Ishikawa (cell line): ENCODE measurements at regions not wholly inside any gene's neighbourhood (a gene's known extent, or its start where the extent isn't known, plus 50 kb on each side); places are given as distances from the start of the nearest gene placed in this dataset.

Experiments used
- CEBPB ChIP-seq: IDR thresholded peaks from 2 replicates; pipeline ENCODE4 v1.6.1; 2012
- CREB1 ChIP-seq: IDR thresholded peaks from 2 replicates; pipeline ENCODE4 v1.6.1; 2012; ENCODE audit warnings: low read depth
- EGR1 ChIP-seq: IDR thresholded peaks from 2 replicates; pipeline ENCODE4 v1.6.1; 2012
- EP300 ChIP-seq: IDR thresholded peaks from 2 replicates; pipeline ENCODE4 v1.6.1; 2012; ENCODE audit warnings: borderline replicate concordance
- FOXM1 ChIP-seq: IDR thresholded peaks from 2 replicates; pipeline ENCODE4 v1.6.1; 2012; ENCODE audit warnings: low read depth, borderline replicate concordance
- NFIC ChIP-seq: IDR thresholded peaks from 2 replicates; pipeline ENCODE4 v1.6.1; 2012
- RAD21 ChIP-seq: IDR thresholded peaks from 2 replicates; pipeline ENCODE4 v1.6.1; 2012; ENCODE audit warnings: low read depth
- TAF1 ChIP-seq: IDR thresholded peaks from 2 replicates; pipeline ENCODE4 v1.6.1; 2012; ENCODE audit warnings: low read depth, mild to moderate bottlenecking
- TCF12 ChIP-seq: IDR thresholded peaks from 2 replicates; pipeline ENCODE4 v1.6.1; 2012; ENCODE audit warnings: low read depth
- TEAD4 ChIP-seq: IDR thresholded peaks from 2 replicates; pipeline ENCODE4 v1.6.1; 2012
- USF1 ChIP-seq: IDR thresholded peaks from 2 replicates; pipeline ENCODE4 v1.6.1; 2012
- YY1 ChIP-seq: IDR thresholded peaks from 2 replicates; pipeline ENCODE4 v1.6.1; 2012; ENCODE audit warnings: low read depth
- ZBTB7A ChIP-seq: IDR thresholded peaks from 2 replicates; pipeline ENCODE4 v1.6.1; 2012; ENCODE audit warnings: low read depth
- TF ChIP-seq, protein P1 (sequence below): IDR thresholded peaks from 2 replicates; pipeline ENCODE4 v1.6.1; 2012
- TF ChIP-seq, protein P2 (sequence below): IDR thresholded peaks from 2 replicates; pipeline ENCODE4 v1.6.1; 2012; ENCODE audit warnings: low read depth, mild to moderate bottlenecking

- no peak for TF ChIP-seq EGR1
- TF ChIP-seq CREB1, result no peak
- TF ChIP-seq, protein P1, sequence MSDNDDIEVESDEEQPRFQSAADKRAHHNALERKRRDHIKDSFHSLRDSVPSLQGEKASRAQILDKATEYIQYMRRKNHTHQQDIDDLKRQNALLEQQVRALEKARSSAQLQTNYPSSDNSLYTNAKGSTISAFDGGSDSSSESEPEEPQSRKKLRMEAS, result no peak
- TF ChIP-seq, protein P2, sequence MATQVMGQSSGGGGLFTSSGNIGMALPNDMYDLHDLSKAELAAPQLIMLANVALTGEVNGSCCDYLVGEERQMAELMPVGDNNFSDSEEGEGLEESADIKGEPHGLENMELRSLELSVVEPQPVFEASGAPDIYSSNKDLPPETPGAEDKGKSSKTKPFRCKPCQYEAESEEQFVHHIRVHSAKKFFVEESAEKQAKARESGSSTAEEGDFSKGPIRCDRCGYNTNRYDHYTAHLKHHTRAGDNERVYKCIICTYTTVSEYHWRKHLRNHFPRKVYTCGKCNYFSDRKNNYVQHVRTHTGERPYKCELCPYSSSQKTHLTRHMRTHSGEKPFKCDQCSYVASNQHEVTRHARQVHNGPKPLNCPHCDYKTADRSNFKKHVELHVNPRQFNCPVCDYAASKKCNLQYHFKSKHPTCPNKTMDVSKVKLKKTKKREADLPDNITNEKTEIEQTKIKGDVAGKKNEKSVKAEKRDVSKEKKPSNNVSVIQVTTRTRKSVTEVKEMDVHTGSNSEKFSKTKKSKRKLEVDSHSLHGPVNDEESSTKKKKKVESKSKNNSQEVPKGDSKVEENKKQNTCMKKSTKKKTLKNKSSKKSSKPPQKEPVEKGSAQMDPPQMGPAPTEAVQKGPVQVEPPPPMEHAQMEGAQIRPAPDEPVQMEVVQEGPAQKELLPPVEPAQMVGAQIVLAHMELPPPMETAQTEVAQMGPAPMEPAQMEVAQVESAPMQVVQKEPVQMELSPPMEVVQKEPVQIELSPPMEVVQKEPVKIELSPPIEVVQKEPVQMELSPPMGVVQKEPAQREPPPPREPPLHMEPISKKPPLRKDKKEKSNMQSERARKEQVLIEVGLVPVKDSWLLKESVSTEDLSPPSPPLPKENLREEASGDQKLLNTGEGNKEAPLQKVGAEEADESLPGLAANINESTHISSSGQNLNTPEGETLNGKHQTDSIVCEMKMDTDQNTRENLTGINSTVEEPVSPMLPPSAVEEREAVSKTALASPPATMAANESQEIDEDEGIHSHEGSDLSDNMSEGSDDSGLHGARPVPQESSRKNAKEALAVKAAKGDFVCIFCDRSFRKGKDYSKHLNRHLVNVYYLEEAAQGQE, result no peak
- TF ChIP-seq TAF1, result no peak
- TF ChIP-seq RAD21, result no peak
- TF ChIP-seq TCF12, result no peak
- TF ChIP-seq YY1, result no peak
- no peak for TF ChIP-seq FOXM1
- TF ChIP-seq EP300, result no peak
- no peak for TF ChIP-seq NFIC
- no peak for TF ChIP-seq USF1
- TF ChIP-seq ZBTB7A, result no peak
- TF ChIP-seq TEAD4, result no peak
- no peak for TF ChIP-seq CEBPB
These were observed 508.7 kb downstream of the EPHA7 start for GRCh38 chr6:92910646-92911045.

DNA sequence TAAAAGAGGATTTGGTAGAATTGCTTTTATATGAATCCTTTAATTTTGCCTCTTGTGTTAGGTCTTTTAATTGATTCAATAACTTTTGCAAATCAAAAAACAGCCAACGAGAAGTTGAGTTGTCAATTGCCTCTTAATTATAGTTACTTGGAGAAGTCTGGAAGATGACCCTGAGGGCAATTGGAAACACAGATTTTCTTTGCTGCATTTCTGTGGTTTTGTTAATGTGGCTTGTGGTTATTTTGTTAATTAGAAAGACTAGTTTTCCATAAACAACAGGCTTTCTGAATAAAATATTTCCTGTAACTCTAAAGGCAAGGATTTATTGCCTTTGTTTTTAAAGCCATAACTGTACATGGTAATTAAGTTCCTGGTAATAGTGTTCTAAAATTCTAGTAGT, 513.0 kb downstream of the EPHA7 start:
- TF ChIP-seq YY1, result no peak
- TF ChIP-seq, protein P2, result no peak
- TF ChIP-seq, protein P1, result no peak
- TF ChIP-seq CREB1, result no peak
- no peak for TF ChIP-seq EP300
- no peak for TF ChIP-seq TCF12
- TF ChIP-seq RAD21, result no peak
- TF ChIP-seq ZBTB7A, result no peak
- TF ChIP-seq NFIC, result no peak
- TF ChIP-seq TAF1, result no peak
- no peak for TF ChIP-seq EGR1
- TF ChIP-seq USF1, result no peak
- TF ChIP-seq FOXM1, result no peak
- no peak for TF ChIP-seq CEBPB
- no peak for TF ChIP-seq TEAD4

DNA sequence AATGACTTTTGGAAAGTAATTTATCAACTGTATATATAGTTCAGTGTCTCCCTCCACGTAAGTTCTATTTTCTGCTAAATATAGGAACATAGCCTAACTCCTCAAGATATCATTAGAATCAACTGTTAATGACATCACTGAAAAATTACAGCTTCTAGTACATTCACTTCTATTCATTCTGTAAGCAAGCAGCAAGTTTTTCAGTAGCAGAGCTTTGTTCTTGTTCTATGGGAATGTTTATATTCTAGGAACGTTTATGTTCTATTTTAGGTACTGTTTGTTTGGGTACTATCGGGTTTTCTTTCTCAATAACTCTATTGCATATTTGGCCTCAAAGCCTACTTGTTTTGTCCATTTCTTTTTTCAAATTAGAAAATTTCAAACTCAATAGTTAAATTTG, 525.6 kb downstream of the EPHA7 start:
- TF ChIP-seq ZBTB7A, result no peak
- TF ChIP-seq TCF12, result no peak
- TF ChIP-seq FOXM1, result no peak
- TF ChIP-seq, protein P2, result no peak
- TF ChIP-seq TEAD4, result no peak
- TF ChIP-seq EP300, result no peak
- TF ChIP-seq USF1, result no peak
- TF ChIP-seq YY1, result no peak
- TF ChIP-seq EGR1, result no peak
- TF ChIP-seq RAD21, result no peak
- TF ChIP-seq, protein P1, result no peak
- no peak for TF ChIP-seq TAF1
- no peak for TF ChIP-seq CREB1
- TF ChIP-seq CEBPB, result no peak

DNA sequence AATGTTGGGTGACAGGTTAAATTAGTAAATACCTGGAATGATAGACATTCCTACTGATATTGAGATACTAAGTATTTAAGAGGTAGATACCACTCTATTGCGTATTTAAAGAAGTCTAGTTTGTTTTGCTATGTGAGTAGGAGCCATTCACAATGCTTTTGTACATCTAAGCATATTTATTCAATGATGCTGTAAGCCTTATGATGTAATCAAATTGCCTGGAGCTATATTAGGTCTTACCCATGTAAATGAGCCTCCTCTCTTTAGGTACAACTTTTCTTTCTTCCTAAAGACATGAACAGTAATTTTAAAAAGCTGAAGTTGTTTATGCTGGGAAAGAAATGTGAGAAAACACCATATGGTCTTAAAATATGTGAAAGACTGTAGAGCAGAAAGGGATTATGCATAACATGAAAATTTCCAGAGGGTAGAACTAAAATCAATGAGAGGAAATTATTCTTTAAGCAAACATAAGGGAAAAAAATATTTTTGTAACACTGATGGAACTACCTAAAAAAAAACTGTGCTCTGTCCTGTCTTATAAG, 526.7 kb downstream of the EPHA7 start:
- no peak for TF ChIP-seq EGR1
- no peak for TF ChIP-seq TEAD4
- TF ChIP-seq, protein P1, result no peak
- TF ChIP-seq TAF1, result no peak
- no peak for TF ChIP-seq EP300
- TF ChIP-seq ZBTB7A, result no peak
- TF ChIP-seq TCF12, result no peak
- no peak for TF ChIP-seq RAD21
- no peak for TF ChIP-seq USF1
